ENCODE measurements at regions not wholly inside any gene's neighbourhood (a gene's known extent, or its start where the extent isn't known, plus 50 kb on each side); places are given as distances from the start of the nearest gene placed in this dataset.
"Not testable (repeated sequence)": the region's sequence is repeated elsewhere in the genome, so short reads cannot be mapped to it uniquely, and the experiment has no call there.

- no peak for DNase-seq
These were observed 451.0 kb upstream of the SLC10A2 start for GRCh38 chr13:103517066-103517767.

- no peak for DNase-seq
These were observed 450.0 kb upstream of the SLC10A2 start for GRCh38 chr13:103516015-103516795.

- DNase-seq = no peak
These were observed 449.2 kb upstream of the SLC10A2 start for GRCh38 chr13:103515410-103515809.

GRCh38 chr13:103514619-103515018 lies 448.4 kb upstream of the SLC10A2 start:
- no peak for DNase-seq

GRCh38 chr13:103514188-103514587 lies 448.0 kb upstream of the SLC10A2 start:
- no peak for DNase-seq

- DNase-seq = no peak
These were observed 443.9 kb upstream of the SLC10A2 start for GRCh38 chr13:103510007-103510535.

GRCh38 chr13:103497404-103497803 lies 431.2 kb upstream of the SLC10A2 start:
- DNase-seq = no peak

GRCh38 chr13:103487841-103488240 lies 421.6 kb upstream of the SLC10A2 start:
- DNase-seq = no peak

- DNase-seq = no peak
These were observed 406.9 kb upstream of the SLC10A2 start for GRCh38 chr13:103473081-103473480.

- DNase-seq = no peak
These were observed 405.7 kb upstream of the SLC10A2 start for GRCh38 chr13:103471896-103472295.

- DNase-seq = no peak
These were observed 403.6 kb upstream of the SLC10A2 start for GRCh38 chr13:103469771-103470170.

GRCh38 chr13:103466761-103467160 lies 400.5 kb upstream of the SLC10A2 start:
- DNase-seq = no peak

GRCh38 chr13:103460246-103460645 lies 394.0 kb upstream of the SLC10A2 start:
- DNase-seq = not testable (repeated sequence)

GRCh38 chr13:103457050-103457449 lies 390.8 kb upstream of the SLC10A2 start:
- not testable (repeated sequence) for DNase-seq

GRCh38 chr13:103451656-103452055 lies 385.4 kb upstream of the SLC10A2 start:
- DNase-seq = no peak

GRCh38 chr13:103443604-103444003 lies 377.4 kb upstream of the SLC10A2 start:
- DNase-seq = no peak

- DNase-seq = no peak
These were observed 371.4 kb upstream of the SLC10A2 start for GRCh38 chr13:103437651-103438050.

GRCh38 chr13:103436057-103436654 lies 369.9 kb upstream of the SLC10A2 start:
- no peak for DNase-seq

- DNase-seq = no peak
These were observed 365.6 kb upstream of the SLC10A2 start for GRCh38 chr13:103431856-103432255.

GRCh38 chr13:103430368-103430767 lies 364.2 kb upstream of the SLC10A2 start:
- DNase-seq = no peak

GRCh38 chr13:103410002-103410401 lies 343.8 kb upstream of the SLC10A2 start:
- DNase-seq = no peak

- no peak for DNase-seq
These were observed 340.8 kb upstream of the SLC10A2 start for GRCh38 chr13:103406967-103407366.

- no peak for DNase-seq
These were observed 339.1 kb upstream of the SLC10A2 start for GRCh38 chr13:103405297-103405696.

GRCh38 chr13:103403814-103404213 lies 337.6 kb upstream of the SLC10A2 start:
- DNase-seq = no peak

Measured in EL (cell line).